WTC11 (cell line): ENCODE measurements at regions not wholly inside any gene's neighbourhood (a gene's known extent, or its start where the extent isn't known, plus 50 kb on each side); places are given as distances from the start of the nearest gene placed in this dataset.
A peak's percentile ranks its signal among the peaks of the same experiment; 100 is the strongest.

Experiments
- ATAC-seq: fragments of 200-7000 bp; cut with Tn5 transposase; 2 replicates; pipeline ENCODE4 v1.10.0; 2021; ENCODE audit warnings: mild to moderate bottlenecking, moderate library complexity
- CTCF ChIA-PET: fragments of 300-600 bp; sonication (Branson Sonifier 250); formaldehyde crosslinking; loops from one replicate; lab custom pipeline; 2021; ENCODE audit warnings: antibody characterized with exemption; lab: Charles Lee
- POLR2A ChIA-PET: fragments of 350-600 bp; sonication (Branson Sonifier 250); formaldehyde crosslinking; loops from one replicate; lab custom pipeline; 2021; ENCODE audit warnings: antibody characterized with exemption; lab: Charles Lee
- DNase-seq: peaks from one replicate; pipeline ENCODE4 v3.0.0; 2021; ENCODE audit warnings: low spot score
- H3K27ac Mint-ChIP-seq: 2 replicates; pipeline ENCODE4 v1.8.0; 2021; ENCODE audit warnings: mixed read lengths
- H3K27me3 Mint-ChIP-seq: 2 replicates; pipeline ENCODE4 v1.8.0; 2021; ENCODE audit warnings: low read depth, mild to moderate bottlenecking, moderate library complexity, mixed read lengths
- H3K36me3 Mint-ChIP-seq: 2 replicates; pipeline ENCODE4 v1.8.0; 2021; ENCODE audit warnings: mixed read lengths
- H3K4me1 Mint-ChIP-seq: 2 replicates; pipeline ENCODE4 v1.8.0; 2022; ENCODE audit warnings: mixed read lengths
- H3K4me3 Mint-ChIP-seq: 2 replicates; pipeline ENCODE4 v1.8.0; 2021; ENCODE audit warnings: mild to moderate bottlenecking, moderate library complexity, mixed read lengths
- H3K9me3 Mint-ChIP-seq: 2 replicates; pipeline ENCODE4 v1.8.0; 2021; ENCODE audit warnings: mixed read lengths
- GABPB1 ChIP-seq: sonication (generic); formaldehyde crosslinking; IDR thresholded peaks from 2 replicates; pipeline ENCODE4 v1.8.1; 2023; ENCODE audit warnings: mild to moderate bottlenecking, missing genetic modification reagents
- GRHL2 ChIP-seq: fragments of 250-450 bp; sonication (Bioruptor Pico); IDR thresholded peaks from 2 replicates; pipeline ENCODE4 v1.8.0; 2022; ENCODE audit warnings: mild to moderate bottlenecking, moderate library complexity; ENCODE audit not compliant: insufficient replicate concordance, severe bottlenecking
- HMGA2 ChIP-seq: fragments of 250-450 bp; sonication (Bioruptor Pico); IDR thresholded peaks from 2 replicates; pipeline ENCODE4 v1.4.0; 2021; ENCODE audit warnings: mild to moderate bottlenecking, moderate library complexity
- IRF2 ChIP-seq: sonication (generic); formaldehyde crosslinking; IDR thresholded peaks from 2 replicates; pipeline ENCODE4 v1.8.0; 2022; ENCODE audit warnings: low read depth, missing genetic modification reagents, borderline replicate concordance
- KAT7 ChIP-seq: sonication (generic); formaldehyde crosslinking; IDR thresholded peaks from 2 replicates; pipeline ENCODE4 v1.8.1; 2023; ENCODE audit warnings: missing genetic modification reagents, mild to moderate bottlenecking, borderline replicate concordance
- MYBL2 ChIP-seq: sonication (generic); formaldehyde crosslinking; IDR thresholded peaks from 2 replicates; pipeline ENCODE4 v1.8.1; 2023; ENCODE audit warnings: mild to moderate bottlenecking, moderate library complexity, missing genetic modification reagents
- NFATC4 ChIP-seq: fragments of 250-450 bp; sonication (Bioruptor Pico); IDR thresholded peaks from 2 replicates; pipeline ENCODE4 v1.9.0; 2021; ENCODE audit warnings: mild to moderate bottlenecking
- NR3C1 ChIP-seq: sonication (generic); formaldehyde crosslinking; conservative IDR thresholded peaks from 2 replicates; pipeline ENCODE4 v1.8.1; 2023; ENCODE audit warnings: low read depth, mild to moderate bottlenecking, missing genetic modification reagents
- PRRX2 ChIP-seq: fragments of 250-450 bp; sonication (Bioruptor Pico); IDR thresholded peaks from 2 replicates; pipeline ENCODE4 v1.8.0; 2021; ENCODE audit warnings: mild to moderate bottlenecking
- RORB ChIP-seq: fragments of 250-450 bp; sonication (Bioruptor Pico); IDR thresholded peaks from 2 replicates; pipeline ENCODE4 v1.9.0; 2021; ENCODE audit warnings: mild to moderate bottlenecking
- SMAD4 ChIP-seq: sonication (generic); formaldehyde crosslinking; IDR thresholded peaks from 2 replicates; pipeline ENCODE4 v1.8.0; 2022; ENCODE audit warnings: mild to moderate bottlenecking, missing genetic modification reagents
- TCF7 ChIP-seq: sonication (generic); formaldehyde crosslinking; IDR thresholded peaks from 2 replicates; pipeline ENCODE4 v1.8.0; 2022; ENCODE audit warnings: mild to moderate bottlenecking, low read depth, missing genetic modification reagents, moderate library complexity
- TEAD4 ChIP-seq: sonication (generic); formaldehyde crosslinking; IDR thresholded peaks from 2 replicates; pipeline ENCODE4 v1.8.0; 2022; ENCODE audit warnings: mild to moderate bottlenecking, missing genetic modification reagents
- ZNF219 ChIP-seq: sonication (generic); formaldehyde crosslinking; IDR thresholded peaks from 2 replicates; pipeline ENCODE4 v1.8.0; 2023; ENCODE audit warnings: missing genetic modification reagents, mild to moderate bottlenecking, borderline replicate concordance
- ZNF396 ChIP-seq: fragments of 250-450 bp; sonication (Bioruptor Pico); IDR thresholded peaks from 2 replicates; pipeline ENCODE4 v1.8.0; 2021; ENCODE audit warnings: mild to moderate bottlenecking, moderate library complexity, borderline replicate concordance
- ZNF671 ChIP-seq: fragments of 250-450 bp; sonication (Bioruptor Pico); IDR thresholded peaks from 2 replicates; pipeline ENCODE4 v1.8.0; 2021; ENCODE audit warnings: mild to moderate bottlenecking
- TF ChIP-seq, protein P1 (sequence below): sonication (generic); formaldehyde crosslinking; IDR thresholded peaks from 2 replicates; pipeline ENCODE4 v1.8.1; 2023; ENCODE audit warnings: mild to moderate bottlenecking, missing genetic modification reagents, moderate library complexity
- TF ChIP-seq, protein P2 (sequence below): fragments of 250-450 bp; sonication (Bioruptor Pico); IDR thresholded peaks from 2 replicates; pipeline ENCODE4 v1.8.0; 2021; ENCODE audit warnings: mild to moderate bottlenecking
- TF ChIP-seq, protein P3 (sequence below): sonication (generic); formaldehyde crosslinking; IDR thresholded peaks from 2 replicates; pipeline ENCODE4 v1.8.1; 2023; ENCODE audit warnings: mild to moderate bottlenecking, missing genetic modification reagents
- TF ChIP-seq, protein P4 (sequence below): fragments of 250-450 bp; sonication (Bioruptor Pico); IDR thresholded peaks from 2 replicates; pipeline ENCODE4 v1.9.0; 2021; ENCODE audit warnings: mild to moderate bottlenecking, borderline replicate concordance
- TF ChIP-seq, protein P5 (sequence below): sonication (generic); formaldehyde crosslinking; IDR thresholded peaks from 2 replicates; pipeline ENCODE4 v1.8.0; 2022; ENCODE audit warnings: missing genetic modification reagents
- TF ChIP-seq, protein P6 (sequence below): sonication (generic); formaldehyde crosslinking; IDR thresholded peaks from 2 replicates; pipeline ENCODE4 v1.8.1; 2022; ENCODE audit warnings: low read depth, missing genetic modification reagents, borderline replicate concordance

DNA sequence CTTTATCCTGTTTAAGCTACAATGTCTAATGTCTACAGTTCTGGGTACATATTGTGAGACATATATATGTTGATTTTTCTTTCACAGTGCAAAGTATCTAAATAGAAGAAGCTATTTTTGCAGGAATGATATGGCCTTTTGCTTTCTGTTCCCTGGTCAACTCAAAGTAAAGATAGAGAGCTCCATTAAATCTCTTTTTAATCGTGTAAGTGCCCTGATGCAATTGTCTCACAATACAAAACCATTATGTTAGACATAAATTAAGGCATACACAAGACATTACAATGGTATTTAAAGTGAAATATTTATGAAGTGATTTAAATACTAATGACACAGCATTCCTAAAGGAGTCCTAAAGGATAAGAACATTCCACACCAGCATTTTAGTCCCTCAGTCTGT lies 1559.7 kb upstream of the AGA start:
- Mint-ChIP-seq H3K9me3 (no peaks in the 10 kb centered on the region), H3K36me3 (no peaks in the 10 kb centered on the region), H3K27ac (no peak overlapping the region), H3K27me3 (no peaks in the 10 kb centered on the region), H3K4me1 (peaks cover 4% of the 10 kb centered on the region), H3K4me3 (no peak overlapping the region)
- POLR2A ChIA-PET, result no interaction called here
- CTCF ChIA-PET, result no interaction called here
- DNase-seq, result no peak
- no peak for ATAC-seq
- TF ChIP-seq GABPB1 (no peak), ZNF396 (no peak), NFATC4 (no peak)

DNA sequence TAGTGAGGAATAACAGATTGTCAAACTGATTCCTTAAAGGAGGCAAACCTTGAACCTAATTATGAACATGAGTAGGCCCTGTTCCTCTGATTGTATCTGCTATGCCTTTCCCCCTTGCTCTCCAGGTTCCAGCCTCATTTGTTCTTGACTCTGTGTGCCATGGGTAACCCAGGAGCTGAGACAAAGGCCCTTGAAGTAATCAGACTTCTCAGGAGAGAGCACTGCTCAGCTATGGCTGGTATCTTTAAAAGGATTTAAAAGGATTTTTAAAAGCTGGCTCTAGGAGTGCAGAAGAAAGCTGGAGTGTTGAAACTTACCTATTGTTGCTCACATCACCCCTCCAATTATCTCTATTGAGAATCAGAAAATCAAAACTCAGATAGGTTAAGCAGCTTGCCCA lies 1565.5 kb upstream of the AGA start:
- CTCF ChIA-PET, result no interaction called here
- no peak for DNase-seq
- H3K4me1 Mint-ChIP-seq, result peaks cover 21% of the 10 kb centered on the region
- no peaks in the 10 kb centered on the region for H3K27me3 Mint-ChIP-seq
- H3K36me3 Mint-ChIP-seq, result no peaks in the 10 kb centered on the region
- H3K27ac Mint-ChIP-seq, result no peak overlapping the region
- no peak overlapping the region for H3K4me3 Mint-ChIP-seq
- TF ChIP-seq HMGA2 (no peak), RORB (CRISPR knock-in tag) (no peak), TCF7 (no peak), SMAD4 (no peak), ZNF219 (CRISPR knock-in tag) (no peak), GRHL2 (CRISPR knock-in tag) (no peak), MYBL2 (CRISPR knock-in tag) (no peak), TEAD4 (no peak)
- TF ChIP-seq, protein P1, sequence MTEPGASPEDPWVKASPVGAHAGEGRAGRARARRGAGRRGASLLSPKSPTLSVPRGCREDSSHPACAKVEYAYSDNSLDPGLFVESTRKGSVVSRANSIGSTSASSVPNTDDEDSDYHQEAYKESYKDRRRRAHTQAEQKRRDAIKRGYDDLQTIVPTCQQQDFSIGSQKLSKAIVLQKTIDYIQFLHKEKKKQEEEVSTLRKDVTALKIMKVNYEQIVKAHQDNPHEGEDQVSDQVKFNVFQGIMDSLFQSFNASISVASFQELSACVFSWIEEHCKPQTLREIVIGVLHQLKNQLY, result no peak
- TF ChIP-seq, protein P2, sequence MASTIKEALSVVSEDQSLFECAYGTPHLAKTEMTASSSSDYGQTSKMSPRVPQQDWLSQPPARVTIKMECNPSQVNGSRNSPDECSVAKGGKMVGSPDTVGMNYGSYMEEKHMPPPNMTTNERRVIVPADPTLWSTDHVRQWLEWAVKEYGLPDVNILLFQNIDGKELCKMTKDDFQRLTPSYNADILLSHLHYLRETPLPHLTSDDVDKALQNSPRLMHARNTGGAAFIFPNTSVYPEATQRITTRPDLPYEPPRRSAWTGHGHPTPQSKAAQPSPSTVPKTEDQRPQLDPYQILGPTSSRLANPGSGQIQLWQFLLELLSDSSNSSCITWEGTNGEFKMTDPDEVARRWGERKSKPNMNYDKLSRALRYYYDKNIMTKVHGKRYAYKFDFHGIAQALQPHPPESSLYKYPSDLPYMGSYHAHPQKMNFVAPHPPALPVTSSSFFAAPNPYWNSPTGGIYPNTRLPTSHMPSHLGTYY (CRISPR knock-in tag), result no peak
- TF ChIP-seq, protein P3, sequence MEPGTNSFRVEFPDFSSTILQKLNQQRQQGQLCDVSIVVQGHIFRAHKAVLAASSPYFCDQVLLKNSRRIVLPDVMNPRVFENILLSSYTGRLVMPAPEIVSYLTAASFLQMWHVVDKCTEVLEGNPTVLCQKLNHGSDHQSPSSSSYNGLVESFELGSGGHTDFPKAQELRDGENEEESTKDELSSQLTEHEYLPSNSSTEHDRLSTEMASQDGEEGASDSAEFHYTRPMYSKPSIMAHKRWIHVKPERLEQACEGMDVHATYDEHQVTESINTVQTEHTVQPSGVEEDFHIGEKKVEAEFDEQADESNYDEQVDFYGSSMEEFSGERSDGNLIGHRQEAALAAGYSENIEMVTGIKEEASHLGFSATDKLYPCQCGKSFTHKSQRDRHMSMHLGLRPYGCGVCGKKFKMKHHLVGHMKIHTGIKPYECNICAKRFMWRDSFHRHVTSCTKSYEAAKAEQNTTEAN (CRISPR knock-in tag), result no peak
- TF ChIP-seq, protein P4, sequence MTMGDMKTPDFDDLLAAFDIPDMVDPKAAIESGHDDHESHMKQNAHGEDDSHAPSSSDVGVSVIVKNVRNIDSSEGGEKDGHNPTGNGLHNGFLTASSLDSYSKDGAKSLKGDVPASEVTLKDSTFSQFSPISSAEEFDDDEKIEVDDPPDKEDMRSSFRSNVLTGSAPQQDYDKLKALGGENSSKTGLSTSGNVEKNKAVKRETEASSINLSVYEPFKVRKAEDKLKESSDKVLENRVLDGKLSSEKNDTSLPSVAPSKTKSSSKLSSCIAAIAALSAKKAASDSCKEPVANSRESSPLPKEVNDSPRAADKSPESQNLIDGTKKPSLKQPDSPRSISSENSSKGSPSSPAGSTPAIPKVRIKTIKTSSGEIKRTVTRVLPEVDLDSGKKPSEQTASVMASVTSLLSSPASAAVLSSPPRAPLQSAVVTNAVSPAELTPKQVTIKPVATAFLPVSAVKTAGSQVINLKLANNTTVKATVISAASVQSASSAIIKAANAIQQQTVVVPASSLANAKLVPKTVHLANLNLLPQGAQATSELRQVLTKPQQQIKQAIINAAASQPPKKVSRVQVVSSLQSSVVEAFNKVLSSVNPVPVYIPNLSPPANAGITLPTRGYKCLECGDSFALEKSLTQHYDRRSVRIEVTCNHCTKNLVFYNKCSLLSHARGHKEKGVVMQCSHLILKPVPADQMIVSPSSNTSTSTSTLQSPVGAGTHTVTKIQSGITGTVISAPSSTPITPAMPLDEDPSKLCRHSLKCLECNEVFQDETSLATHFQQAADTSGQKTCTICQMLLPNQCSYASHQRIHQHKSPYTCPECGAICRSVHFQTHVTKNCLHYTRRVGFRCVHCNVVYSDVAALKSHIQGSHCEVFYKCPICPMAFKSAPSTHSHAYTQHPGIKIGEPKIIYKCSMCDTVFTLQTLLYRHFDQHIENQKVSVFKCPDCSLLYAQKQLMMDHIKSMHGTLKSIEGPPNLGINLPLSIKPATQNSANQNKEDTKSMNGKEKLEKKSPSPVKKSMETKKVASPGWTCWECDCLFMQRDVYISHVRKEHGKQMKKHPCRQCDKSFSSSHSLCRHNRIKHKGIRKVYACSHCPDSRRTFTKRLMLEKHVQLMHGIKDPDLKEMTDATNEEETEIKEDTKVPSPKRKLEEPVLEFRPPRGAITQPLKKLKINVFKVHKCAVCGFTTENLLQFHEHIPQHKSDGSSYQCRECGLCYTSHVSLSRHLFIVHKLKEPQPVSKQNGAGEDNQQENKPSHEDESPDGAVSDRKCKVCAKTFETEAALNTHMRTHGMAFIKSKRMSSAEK, result no peak
- POLR2A ChIA-PET, result no interaction called here
- H3K9me3 Mint-ChIP-seq, result no peaks in the 10 kb centered on the region
- ATAC-seq, result 0 out of 2 replicates have a peak, but pooled peaks have one; percentile 26

DNA sequence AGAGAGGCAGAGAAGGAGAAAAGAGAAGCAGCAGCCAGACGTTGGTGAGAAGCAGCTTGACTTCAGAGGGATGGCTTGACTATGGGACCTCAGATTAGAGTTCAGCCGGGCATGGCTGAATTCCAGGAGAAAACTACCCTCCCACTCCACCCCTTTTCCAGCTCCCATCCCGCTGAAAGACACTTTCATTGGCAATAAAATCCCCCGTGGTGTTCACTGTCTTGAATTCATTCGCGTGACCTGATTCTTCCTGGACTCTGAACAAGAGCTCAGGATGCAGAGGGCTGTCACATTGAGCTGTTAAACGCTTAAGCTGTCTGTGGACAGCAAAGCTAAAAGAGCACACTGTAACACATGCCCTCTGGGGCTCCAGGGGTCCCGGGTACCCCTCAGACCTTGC lies 1575.3 kb upstream of the AGA start:
- ATAC-seq, result peak; percentile 22; the same call in 1 of the 2 replicates
- no peaks in the 10 kb centered on the region for H3K36me3 Mint-ChIP-seq
- POLR2A ChIA-PET, result no interaction called here
- H3K4me3 Mint-ChIP-seq, result no peak overlapping the region
- H3K27ac Mint-ChIP-seq, result no peak overlapping the region
- H3K4me1 Mint-ChIP-seq, result peaks cover 3% of the 10 kb centered on the region
- no peaks in the 10 kb centered on the region for H3K27me3 Mint-ChIP-seq
- CTCF ChIA-PET, result no interaction called here
- no peaks in the 10 kb centered on the region for H3K9me3 Mint-ChIP-seq
- no peak for DNase-seq
- TF ChIP-seq NR3C1 (CRISPR knock-in tag) (no peak), PRRX2 (CRISPR knock-in tag) (no peak), IRF2 (CRISPR knock-in tag) (no peak), RORB (CRISPR knock-in tag) (no peak), NFATC4 (no peak), KAT7 (CRISPR knock-in tag) (no peak), ZNF671 (CRISPR knock-in tag) (no peak)
- TF ChIP-seq, protein P5, sequence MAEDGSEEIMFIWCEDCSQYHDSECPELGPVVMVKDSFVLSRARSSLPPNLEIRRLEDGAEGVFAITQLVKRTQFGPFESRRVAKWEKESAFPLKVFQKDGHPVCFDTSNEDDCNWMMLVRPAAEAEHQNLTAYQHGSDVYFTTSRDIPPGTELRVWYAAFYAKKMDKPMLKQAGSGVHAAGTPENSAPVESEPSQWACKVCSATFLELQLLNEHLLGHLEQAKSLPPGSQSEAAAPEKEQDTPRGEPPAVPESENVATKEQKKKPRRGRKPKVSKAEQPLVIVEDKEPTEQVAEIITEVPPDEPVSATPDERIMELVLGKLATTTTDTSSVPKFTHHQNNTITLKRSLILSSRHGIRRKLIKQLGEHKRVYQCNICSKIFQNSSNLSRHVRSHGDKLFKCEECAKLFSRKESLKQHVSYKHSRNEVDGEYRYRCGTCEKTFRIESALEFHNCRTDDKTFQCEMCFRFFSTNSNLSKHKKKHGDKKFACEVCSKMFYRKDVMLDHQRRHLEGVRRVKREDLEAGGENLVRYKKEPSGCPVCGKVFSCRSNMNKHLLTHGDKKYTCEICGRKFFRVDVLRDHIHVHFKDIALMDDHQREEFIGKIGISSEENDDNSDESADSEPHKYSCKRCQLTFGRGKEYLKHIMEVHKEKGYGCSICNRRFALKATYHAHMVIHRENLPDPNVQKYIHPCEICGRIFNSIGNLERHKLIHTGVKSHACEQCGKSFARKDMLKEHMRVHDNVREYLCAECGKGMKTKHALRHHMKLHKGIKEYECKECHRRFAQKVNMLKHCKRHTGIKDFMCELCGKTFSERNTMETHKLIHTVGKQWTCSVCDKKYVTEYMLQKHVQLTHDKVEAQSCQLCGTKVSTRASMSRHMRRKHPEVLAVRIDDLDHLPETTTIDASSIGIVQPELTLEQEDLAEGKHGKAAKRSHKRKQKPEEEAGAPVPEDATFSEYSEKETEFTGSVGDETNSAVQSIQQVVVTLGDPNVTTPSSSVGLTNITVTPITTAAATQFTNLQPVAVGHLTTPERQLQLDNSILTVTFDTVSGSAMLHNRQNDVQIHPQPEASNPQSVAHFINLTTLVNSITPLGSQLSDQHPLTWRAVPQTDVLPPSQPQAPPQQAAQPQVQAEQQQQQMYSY (CRISPR knock-in tag), result no peak
- TF ChIP-seq, protein P6, sequence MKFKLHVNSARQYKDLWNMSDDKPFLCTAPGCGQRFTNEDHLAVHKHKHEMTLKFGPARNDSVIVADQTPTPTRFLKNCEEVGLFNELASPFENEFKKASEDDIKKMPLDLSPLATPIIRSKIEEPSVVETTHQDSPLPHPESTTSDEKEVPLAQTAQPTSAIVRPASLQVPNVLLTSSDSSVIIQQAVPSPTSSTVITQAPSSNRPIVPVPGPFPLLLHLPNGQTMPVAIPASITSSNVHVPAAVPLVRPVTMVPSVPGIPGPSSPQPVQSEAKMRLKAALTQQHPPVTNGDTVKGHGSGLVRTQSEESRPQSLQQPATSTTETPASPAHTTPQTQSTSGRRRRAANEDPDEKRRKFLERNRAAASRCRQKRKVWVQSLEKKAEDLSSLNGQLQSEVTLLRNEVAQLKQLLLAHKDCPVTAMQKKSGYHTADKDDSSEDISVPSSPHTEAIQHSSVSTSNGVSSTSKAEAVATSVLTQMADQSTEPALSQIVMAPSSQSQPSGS (CRISPR knock-in tag), result no peak
